Hepatocyte (in vitro differentiated cells): ENCODE measurements at regions not wholly inside any gene's neighbourhood (a gene's known extent, or its start where the extent isn't known, plus 50 kb on each side); places are given as distances from the start of the nearest gene placed in this dataset.

Source experiments
- CTCF ChIP-seq: fragments of 200-600 bp; sonication (generic); IDR thresholded peaks from 2 replicates; pipeline ENCODE4 v1.5.1; 2016; ENCODE audit warnings: antibody characterized with exemption, mild to moderate bottlenecking; ENCODE audit not compliant: poor library complexity
- EZH2phosphoT487 ChIP-seq: fragments of 200-600 bp; sonication (generic); IDR thresholded peaks from one replicate; pipeline ENCODE4 v1.6.1; 2018; ENCODE audit warnings: antibody characterized with exemption, mild to moderate bottlenecking, low read depth, moderate library complexity; ENCODE audit not compliant: unreplicated experiment, severe bottlenecking

DNA sequence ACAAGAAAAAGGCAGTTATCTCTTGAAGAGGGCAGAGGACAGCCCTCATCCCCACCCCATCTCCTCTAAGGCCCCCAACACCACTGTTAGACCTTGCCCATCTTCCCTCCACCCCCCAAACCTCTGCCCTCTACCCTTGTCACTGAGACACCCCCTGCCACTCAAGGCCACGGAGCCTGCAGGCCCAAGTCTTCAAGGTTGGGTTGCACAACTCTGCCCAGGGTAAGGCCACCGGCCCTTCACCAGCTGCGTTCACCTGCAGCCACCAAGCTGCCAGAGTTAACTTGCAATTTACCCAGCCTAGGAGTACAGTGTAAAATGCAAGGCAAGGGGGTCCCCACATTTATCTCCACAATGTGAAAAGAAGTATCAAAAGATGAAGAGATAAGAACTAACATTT lies 128.7 kb upstream of the PKDCC start:
- no peak for TF ChIP-seq CTCF
- no peak for TF ChIP-seq EZH2phosphoT487
